ENCODE measurements at regions not wholly inside any gene's neighbourhood (a gene's known extent, or its start where the extent isn't known, plus 50 kb on each side); places are given as distances from the start of the nearest gene placed in this dataset.

GRCh38 chr16:17723531-17724134, 252.9 kb upstream of the XYLT1 start:
- intact Hi-C loops (cut with DNase I; ENCODE audit: low total_unique reads), result no loop called here
- Histone ChIP-seq H3K4me3 (no peak overlapping the region), H3K36me3 (no peaks in the 10 kb centered on the region), H3K27ac (no peak overlapping the region), H3K4me1 (no peaks in the 10 kb centered on the region), H3K27me3 (no peaks in the 10 kb centered on the region), H3K9me3 (no peaks in the 10 kb centered on the region)
- TF ChIP-seq, protein P1, sequence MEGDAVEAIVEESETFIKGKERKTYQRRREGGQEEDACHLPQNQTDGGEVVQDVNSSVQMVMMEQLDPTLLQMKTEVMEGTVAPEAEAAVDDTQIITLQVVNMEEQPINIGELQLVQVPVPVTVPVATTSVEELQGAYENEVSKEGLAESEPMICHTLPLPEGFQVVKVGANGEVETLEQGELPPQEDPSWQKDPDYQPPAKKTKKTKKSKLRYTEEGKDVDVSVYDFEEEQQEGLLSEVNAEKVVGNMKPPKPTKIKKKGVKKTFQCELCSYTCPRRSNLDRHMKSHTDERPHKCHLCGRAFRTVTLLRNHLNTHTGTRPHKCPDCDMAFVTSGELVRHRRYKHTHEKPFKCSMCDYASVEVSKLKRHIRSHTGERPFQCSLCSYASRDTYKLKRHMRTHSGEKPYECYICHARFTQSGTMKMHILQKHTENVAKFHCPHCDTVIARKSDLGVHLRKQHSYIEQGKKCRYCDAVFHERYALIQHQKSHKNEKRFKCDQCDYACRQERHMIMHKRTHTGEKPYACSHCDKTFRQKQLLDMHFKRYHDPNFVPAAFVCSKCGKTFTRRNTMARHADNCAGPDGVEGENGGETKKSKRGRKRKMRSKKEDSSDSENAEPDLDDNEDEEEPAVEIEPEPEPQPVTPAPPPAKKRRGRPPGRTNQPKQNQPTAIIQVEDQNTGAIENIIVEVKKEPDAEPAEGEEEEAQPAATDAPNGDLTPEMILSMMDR (IDR thresholded peaks at IDR 0.05 in 4 of 5, conservative IDR thresholded peaks at IDR 0.05 in 1 of 5), result no peak
- TF ChIP-seq POLR2A (IDR thresholded peaks at IDR 0.05), result no peak
- in situ Hi-C loops (cut with MboI; ENCODE audit: low sequenced_read_pairs in 4 of 4), result no loop called here
- no peak for DNase-seq
- ATAC-seq, result no peak

GRCh38 chr16:17718495-17718894, 247.7 kb upstream of the XYLT1 start:
- Histone ChIP-seq H3K36me3 (no peaks in the 10 kb centered on the region), H3K4me3 (no peak overlapping the region), H3K9me3 (no peaks in the 10 kb centered on the region), H3K27ac (no peak overlapping the region), H3K27me3 (no peaks in the 10 kb centered on the region), H3K4me1 (no peaks in the 10 kb centered on the region)
- no peak for TF ChIP-seq POLR2A (IDR thresholded peaks at IDR 0.05)
- TF ChIP-seq, protein P1 (IDR thresholded peaks at IDR 0.05 in 4 of 5, conservative IDR thresholded peaks at IDR 0.05 in 1 of 5), result no peak
- in situ Hi-C loops (cut with MboI; ENCODE audit: low sequenced_read_pairs in 4 of 4), result no loop called here
- ATAC-seq (no peak), DNase-seq (no peak)
- intact Hi-C loops (cut with DNase I; ENCODE audit: low total_unique reads), result no loop called here

DNA sequence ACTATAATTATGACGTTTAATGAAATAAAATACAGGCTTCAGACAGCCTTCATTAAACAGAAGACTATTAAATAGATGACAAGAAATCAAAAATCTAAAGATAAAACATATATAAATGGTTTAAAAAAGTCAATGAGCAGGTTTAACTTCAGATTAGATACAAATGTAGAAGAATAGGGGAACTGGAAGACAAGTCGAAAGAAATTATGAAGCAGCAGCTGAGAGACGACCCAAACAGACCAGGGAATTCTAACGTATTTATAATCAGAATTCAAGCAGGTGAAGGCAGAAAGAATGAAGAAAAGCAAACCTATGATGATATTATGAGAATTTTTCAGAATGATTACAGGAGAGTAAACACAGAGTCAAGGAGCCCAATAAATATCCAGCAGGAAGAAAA, 235.1 kb upstream of the XYLT1 start:
- Histone ChIP-seq H3K4me3 (no peak overlapping the region), H3K27me3 (no peaks in the 10 kb centered on the region), H3K4me1 (no peaks in the 10 kb centered on the region), H3K36me3 (no peaks in the 10 kb centered on the region), H3K9me3 (no peaks in the 10 kb centered on the region), H3K27ac (no peak overlapping the region)
- ATAC-seq (no peak), DNase-seq (no peak)
- in situ Hi-C loops (cut with MboI; ENCODE audit: low sequenced_read_pairs in 4 of 4), result no loop called here
- intact Hi-C loops (cut with DNase I; ENCODE audit: low total_unique reads), result no loop called here
- no peak for TF ChIP-seq POLR2A (IDR thresholded peaks at IDR 0.05)
- TF ChIP-seq, protein P1 (IDR thresholded peaks at IDR 0.05 in 4 of 5, conservative IDR thresholded peaks at IDR 0.05 in 1 of 5), result no peak

DNA sequence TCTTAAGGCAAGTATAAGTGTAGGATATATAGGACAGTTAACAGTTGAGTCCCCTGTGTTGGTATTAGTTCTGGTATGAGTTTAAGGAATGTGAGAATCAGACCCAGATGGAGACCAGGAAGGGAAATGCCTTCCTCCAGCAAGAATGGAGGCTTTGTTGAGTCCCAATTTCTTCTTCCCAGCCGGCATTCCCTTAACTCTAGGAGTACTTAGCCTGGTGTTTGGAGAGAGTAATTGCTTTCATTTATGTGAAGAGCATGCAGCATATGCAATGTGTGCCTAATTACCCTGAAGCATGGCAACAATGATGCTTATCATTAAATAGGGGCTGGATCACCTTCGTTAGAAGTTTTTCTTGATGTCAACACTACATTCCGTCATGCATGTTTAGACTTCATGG, 225.9 kb upstream of the XYLT1 start:
- DNase-seq, result no peak

More for the DNA sequence above, 225.9 kb upstream of the XYLT1 start:
- intact Hi-C loops (cut with DNase I; ENCODE audit: low total_unique reads) (no loop called here), in situ Hi-C loops (cut with MboI; ENCODE audit: low sequenced_read_pairs in 4 of 4) (no loop called here)
- Histone ChIP-seq H3K4me3 (no peak overlapping the region), H3K4me1 (no peaks in the 10 kb centered on the region), H3K27ac (no peak overlapping the region), H3K27me3 (no peaks in the 10 kb centered on the region), H3K36me3 (no peaks in the 10 kb centered on the region), H3K9me3 (no peaks in the 10 kb centered on the region)
- ATAC-seq, result no peak
- TF ChIP-seq, protein P1 (IDR thresholded peaks at IDR 0.05 in 4 of 5, conservative IDR thresholded peaks at IDR 0.05 in 1 of 5), result no peak
- no peak for TF ChIP-seq POLR2A (IDR thresholded peaks at IDR 0.05)
